HG02885 (cell line): ENCODE measurements at regions not wholly inside any gene's neighbourhood (a gene's known extent, or its start where the extent isn't known, plus 50 kb on each side); places are given as distances from the start of the nearest gene placed in this dataset.

ENCODE experiments used
- ATAC-seq: cut with Tn5 transposase; IDR thresholded peaks from one replicate; pipeline ENCODE4 v1.9.1; 2021; ENCODE audit warnings: mild to moderate bottlenecking; ENCODE audit not compliant: unreplicated experiment, poor library complexity

DNA sequence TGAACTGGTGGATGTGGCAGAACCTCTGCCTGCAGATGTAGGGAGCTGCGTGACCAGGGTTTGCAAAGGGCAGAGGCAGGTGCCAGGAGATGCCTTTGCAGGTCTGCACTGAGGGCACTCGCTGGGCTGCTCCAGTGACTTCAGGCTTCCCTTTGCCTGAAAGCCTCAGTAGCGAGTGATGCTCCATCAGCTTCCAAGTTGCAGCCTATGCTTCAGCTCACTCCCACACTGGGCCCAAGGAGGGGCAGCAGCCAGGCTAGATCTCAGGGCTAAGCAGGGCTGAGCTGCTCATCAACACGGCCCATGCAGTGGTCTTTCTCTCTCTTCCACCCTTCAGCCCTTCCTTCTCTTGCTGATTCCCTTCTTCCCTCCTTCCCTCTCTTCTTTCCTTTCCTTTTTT, 78.3 kb upstream of the RGMA start:
- no peak for ATAC-seq

DNA sequence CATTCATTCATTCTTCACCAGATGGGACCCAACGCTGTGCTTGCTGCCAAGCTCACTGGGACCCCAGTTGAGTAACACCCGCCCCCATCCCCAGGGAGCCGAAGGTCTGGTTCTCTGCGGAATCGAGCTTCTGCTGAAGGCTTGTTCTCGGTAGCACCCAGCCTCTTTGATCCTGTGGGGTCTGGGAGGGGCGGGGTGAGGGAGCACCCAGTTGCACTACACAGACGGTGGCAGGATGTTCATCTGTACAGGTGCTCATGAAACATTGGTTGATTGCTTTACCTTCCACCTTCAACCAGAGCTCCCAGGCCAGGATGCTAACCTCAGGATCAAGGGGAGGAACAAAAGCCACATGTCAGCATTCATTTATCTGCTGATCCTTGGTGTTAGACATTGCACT, 77.7 kb upstream of the RGMA start:
- no peak for ATAC-seq

DNA sequence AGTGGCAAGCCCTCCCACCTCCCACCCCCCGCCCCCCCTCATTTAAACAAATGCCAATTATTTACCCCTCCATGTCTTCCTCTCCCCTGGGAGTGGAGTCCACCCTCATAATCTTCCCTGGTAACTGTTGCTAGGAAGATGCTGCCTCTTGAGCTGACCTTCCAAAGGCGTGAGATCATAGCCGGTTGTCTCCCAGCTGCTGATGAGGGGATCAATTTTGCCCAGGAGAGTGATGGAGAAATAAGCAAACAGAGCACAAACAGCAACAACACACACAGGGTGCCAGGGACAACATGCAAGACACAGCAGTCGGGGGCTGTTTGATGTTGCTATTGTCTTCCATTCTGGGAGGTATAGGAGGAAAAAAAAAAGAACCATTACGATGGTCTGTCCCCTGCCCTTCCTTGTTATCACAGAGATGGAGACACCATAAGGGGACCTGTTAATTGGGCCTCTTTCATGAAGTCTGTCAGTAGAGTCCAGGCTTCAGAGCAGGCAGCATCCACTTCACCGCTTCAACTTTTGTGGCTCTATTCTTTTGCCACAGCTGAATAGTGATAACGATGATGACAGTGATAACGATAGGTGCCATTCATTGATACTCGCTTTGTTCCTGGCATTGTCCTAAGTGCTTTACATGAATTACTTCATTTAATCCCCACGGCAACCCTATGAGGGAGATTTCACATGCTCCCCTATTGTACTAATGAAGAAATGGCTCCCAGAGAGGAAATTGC, 76.9 kb upstream of the RGMA start:
- ATAC-seq, result no peak

DNA sequence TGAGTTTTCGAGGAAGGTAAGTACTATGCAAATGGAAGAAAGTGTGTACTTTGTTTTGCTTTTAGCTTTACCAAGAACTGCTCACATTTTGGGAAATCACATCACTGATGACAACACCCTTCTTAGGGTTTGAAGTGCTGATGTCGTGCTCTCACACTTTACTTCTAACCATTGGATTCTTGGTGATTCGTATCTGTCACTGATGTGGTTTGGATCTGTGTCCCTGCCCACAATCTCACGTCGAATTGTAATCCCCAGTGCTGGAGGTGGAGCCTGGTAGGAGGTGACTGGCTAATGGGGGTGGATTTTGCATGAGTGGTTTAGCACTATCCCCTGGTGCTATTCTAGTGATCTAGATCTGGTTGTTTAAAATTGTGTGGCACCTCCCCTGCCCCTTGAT, 75.4 kb upstream of the RGMA start:
- ATAC-seq, result no peak

DNA sequence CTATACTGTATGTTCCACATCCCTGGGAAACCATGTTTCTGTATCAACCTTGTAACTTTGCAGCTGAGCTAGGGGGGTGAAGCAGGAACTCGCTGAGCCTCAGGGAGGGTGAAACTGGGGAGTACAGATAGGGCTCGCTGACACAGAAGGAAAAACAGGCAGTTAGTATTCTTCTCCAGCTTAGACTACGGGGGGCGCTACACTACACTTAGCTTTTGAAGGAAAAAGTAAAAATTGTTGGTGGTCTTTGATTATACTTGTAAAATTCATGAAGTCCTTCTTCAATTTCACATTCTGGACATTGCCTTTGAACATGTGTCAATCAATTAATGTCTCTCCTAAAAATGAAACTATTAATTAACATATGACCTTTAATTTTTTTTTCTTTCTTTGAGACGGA, 73.5 kb upstream of the RGMA start:
- no peak for ATAC-seq

DNA sequence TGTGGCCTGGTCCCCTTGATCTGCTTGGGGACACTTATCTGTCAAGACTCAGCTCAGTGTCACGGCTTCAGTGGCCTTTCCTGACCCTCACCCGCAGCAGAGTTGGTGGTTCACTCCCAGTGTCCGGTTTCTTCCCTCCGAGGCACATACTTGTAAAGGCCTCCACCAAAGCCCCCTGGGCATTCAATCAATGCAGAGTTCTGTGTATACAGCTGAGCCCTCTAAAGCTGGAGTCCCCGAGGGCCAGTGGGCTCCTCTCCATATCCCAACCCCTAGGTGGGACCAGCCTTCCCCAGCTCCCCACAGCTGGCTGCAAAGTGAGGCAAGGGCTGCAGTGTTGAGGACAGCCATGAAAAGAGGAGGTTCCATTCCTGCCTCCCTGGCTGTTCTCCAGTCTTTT, 70.9 kb upstream of the RGMA start:
- ATAC-seq, result no peak

DNA sequence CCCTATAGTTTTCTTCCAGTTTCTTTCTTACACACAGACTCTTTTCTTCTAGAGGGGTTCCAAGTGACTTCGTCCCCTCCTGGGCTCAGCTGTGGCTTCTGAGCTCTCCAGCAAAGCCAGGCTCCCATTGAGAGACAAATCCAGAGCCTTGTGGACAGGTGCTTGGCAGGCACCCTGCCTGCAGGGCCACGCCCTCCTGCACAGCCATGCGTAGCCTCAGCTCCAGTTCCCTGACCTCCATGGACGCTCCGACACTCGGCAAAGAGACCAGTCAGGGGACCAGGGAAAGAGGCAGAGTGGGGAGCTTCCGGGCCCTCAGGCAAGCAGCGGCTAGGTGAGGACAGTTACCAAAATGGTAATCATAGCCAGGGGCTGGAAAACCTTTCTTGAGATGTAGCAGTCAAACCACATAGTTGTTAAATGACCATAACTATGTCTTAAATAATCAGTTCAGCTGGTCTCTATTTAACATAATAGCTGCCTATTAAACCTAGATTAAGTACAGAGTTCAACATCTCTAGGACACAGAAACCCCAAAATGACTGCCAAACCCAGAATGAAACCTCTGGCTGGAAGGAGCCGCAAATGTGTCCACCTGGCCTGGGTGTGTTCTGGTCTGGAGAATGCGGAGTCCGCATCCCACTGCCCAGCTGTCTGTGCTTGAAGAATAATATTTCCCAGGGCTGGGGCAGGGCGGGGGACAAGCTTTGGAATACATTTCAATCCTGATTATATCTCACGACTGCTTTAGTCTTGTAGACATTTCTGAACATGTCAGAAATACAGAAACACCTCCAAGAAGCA, 69.3 kb upstream of the RGMA start:
- ATAC-seq, result no peak

DNA sequence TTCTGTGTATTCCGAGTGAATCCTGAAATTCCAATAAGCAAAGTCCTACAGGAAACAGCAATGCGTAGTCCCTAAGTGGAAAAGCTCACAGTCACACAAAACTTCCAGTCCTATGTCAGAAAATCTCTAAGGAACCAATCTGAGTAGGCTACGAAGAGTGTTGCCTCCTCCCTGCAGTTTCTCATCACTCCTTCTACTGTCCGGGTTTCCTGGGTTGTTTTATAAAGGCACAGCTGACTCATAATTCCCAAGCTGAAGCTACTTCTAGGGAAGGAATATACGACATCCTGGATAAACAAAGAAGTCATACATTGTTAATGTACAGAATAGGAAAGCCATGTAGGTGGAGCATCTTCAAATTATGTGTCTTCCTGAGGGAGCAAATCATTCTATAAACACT, 65.7 kb upstream of the RGMA start:
- ATAC-seq, result no peak

DNA sequence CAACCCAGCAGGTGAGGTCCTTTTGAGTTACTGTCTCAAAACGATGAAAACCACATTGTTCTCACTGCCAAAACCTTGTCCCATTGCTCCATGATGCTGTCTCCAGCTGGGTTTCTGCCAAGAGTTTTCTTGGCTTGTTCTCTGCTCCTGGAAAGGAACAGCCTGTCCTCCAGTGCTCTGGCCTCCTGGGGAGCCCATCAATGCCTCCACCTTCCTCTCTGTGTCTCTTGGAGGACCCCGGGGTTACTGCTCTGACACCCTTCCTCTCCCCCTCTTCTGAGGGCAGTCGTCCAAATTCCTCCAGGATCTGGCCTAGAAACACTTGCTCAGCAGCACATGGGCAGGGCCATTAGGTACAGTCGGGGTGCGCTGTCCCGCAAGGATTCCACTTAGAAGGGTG, 63.9 kb upstream of the RGMA start:
- no peak for ATAC-seq

DNA sequence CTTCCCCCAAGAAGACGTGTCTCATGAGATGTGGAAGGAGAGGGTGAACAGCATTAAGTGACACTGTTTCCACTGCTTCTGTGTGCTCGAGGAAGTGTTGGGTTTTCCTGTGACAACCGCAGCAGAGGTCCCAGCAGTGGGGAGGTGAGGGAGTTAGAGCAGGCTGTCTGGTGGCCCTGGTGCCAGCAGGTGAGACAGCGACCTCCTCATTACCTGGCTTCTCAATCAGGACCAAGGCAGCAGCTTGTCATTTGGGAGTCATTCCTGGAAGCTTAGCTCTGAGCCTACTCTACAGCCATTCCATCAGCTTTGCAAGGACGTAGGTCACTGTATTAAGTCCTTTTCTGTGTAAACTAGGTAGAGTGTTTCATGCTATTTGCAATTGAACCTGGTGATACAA, 63.3 kb upstream of the RGMA start:
- no peak for ATAC-seq

DNA sequence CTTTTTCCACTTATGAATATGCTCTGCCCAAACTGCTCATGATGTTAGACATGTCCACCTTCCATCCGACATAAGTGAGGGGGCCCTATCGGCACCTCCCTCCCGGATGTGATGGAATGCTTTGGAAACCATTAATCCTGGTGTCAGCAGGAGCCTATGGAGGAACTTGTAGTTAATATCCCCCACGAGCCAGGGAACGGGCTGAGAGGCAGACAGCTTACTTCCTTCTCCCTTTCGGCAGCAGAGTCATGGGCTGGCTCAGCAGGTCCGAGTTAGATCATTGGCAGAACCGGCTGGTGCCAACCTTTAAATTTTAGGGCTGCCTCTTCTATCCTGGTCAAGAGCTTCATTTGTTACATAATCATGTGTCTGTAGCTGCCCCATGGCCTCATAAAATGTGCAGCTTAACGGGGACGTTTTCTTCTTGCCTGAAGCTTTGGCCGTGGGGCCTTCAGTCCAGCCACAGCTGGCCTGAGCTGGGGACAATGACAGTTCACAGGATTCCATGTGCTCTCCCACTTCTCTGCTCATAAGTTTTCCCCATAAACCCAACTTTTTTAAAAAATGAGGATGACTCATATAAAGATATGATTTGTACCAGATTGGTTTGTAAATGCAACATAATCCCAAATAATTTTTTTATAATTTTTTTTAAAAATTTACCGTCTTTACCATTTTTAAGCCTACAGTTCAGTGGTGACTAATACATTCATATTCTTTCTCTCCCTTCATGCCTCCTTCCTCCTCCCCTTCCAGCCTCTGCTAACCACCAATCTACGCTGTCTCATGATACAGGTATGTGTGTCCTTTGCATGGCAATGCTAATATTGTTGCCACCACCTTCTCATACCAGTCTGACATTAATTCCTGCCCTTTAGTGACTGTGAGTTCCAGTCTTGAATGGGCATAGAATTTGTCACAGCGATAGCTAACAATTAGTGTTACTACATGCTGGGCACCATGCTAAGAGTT, 62.2 kb upstream of the RGMA start:
- ATAC-seq, result no peak

DNA sequence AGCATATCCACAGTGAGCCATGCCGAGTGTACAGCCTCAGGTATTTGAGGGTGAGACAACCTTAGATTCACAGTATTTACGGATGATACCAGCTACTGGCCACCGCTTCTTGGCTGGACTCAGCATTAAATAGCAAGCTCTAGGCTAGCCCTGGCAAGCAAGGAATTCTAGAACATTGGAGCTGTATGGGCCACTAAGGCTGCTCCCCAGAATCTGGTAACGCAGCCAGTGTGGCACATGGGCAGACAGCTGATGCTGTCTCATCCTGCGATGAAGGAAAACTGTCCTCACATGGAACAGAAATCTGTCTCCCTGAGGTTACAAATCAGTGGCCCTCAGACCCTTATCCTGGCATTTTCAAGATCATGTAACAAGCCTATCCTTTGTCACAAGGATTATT, 57.6 kb upstream of the RGMA start:
- ATAC-seq, result no peak

DNA sequence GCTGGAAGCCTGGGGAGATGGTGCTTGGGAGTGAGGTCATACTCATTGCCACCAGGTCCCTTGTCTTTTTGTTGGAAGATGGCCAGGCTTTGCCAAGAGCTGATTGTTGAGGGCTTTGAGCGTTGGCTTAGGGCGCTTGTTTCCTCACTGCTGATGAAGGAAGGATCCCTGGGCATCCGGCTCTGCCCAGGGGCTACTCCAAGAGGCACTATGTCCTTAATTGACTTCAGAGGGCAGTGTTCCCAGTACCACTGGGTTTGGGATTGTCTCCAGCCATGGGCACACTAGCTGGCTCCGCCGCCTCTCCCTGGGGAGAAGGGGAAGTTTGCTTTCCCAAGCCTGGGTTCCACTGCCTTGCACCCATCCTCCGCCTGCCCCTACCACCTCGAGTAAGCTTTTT, 57.2 kb upstream of the RGMA start:
- ATAC-seq, result no peak

DNA sequence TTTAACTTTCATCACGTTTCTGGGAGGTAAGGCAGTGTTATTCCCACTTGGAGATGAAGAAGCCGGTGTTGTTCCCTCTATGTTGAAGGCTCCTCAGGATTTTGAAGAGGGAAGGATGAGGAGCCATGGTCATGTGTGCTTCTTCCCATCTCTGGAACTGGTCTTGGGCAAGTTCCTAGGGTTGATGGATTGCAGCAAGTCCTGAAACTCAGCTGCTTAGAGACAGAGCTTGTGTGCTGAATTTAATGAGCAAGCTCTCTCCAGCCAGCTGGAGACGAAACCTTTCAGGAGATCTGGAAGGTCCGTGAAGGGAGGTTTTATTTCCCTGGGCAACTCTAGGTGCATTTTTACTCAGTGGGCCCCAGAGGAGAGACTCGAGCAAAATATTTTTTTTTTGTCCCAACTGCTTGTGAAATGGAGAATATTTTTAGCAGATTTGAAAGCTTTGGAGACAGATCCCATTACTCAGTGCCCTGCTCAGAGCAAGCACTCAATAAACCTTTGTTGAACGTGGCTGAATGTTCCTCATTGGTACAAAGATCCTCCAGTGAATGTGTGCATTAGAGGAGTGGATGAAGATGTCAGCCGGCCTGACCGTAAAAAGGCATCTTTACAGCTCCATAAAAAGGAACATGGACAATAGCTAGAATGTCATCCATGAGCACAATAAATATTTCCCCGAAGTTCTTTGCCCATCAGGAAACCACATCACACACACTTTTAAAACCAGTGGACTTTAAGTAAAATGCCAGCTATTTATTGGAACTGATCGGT, 55.6 kb upstream of the RGMA start:
- ATAC-seq, result no peak

DNA sequence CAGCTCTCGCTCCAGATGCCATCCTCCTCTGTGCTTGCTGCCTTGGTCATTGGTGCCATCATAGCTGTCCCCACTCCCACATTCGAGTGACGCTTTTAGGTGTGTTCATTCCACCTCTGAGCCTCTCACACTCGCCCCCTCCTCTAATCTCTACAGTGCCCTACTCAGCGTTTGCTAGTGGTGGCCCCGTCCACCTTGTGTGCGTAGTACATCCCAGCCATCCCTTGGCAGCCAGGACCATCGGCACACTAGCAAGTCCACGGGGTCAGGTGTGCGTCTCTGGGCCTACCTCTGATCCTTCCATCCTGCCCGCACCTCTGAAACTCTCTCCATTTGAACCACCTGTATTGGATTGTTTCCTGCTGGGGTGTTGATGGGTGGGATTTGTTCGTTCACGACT, 54.2 kb upstream of the RGMA start:
- no peak for ATAC-seq

DNA sequence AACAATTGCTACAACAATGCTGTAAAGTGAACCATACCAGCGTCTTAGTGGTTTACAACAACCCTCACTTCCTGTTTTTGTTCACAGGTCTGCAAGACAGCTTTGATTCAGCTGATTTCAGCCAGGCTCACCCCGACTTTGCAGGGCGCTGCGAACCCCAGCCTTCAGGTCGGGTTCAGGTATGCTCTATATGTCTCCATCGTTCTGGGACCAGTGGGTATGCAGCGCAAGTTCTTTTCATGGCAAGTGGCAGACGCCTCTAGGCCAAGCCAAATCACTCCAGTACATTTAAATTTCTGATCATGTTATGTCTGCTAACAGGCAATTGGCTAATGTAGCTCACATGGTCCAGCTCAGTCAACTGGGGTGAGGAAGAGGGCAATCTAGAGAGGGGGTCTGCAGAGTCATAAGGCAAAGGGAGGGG, 52.4 kb upstream of the RGMA start:
- peak; percentile 69 for ATAC-seq

DNA sequence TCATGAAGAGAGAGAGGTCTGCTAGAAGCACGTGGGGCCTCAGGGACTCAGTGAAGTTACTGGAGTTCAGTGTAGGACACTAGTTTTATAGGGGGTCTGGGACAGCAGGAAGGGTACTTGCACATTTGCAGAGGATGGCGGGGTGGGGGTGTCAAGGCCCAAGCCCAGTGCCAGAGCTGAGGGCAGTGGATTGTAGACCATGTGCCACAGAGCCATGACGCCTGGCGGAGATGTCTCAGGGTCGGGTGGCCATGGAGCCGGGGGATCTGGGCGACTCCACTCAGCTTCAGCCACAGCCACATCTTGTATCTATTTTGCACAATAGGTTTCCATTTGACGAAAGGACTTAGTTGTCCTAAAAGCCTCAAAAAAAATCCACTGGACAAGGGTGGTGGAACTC, 50.4 kb upstream of the RGMA start:
- no peak for ATAC-seq

DNA sequence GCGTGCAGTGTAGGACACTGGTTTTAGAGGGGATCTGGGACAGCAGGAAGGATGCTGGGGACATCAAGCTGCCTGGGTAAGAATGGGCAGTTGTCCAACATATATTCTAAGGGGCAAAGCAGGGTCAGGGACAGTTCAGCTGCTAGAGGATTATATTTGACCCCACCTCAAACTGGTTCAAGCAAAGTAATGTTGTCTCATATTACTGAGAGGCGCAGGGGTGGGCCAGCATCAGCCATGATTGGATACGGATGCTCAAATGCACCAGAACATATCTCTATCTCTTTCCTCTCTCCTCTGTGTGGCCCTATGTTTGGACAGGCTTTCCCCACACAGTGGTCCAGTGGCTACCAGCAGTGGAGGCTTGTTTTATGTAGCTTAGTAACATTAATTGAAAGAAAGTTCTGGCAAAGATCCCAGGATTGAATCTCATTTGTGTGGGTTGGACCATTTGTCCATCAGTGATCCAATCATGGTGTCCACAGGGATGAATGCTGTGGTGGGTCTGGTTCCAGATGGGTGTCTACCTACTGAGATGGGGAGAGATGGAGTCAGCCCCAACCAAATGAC, 49.8 kb upstream of the RGMA start:
- ATAC-seq, result no peak
